Fibroblast of lung (primary cell): ENCODE measurements at regions not wholly inside any gene's neighbourhood (a gene's known extent, or its start where the extent isn't known, plus 50 kb on each side); places are given as distances from the start of the nearest gene placed in this dataset.

Experiments
- EZH2 ChIP-seq: IDR thresholded peaks from 2 replicates; pipeline ENCODE4 v1.5.1; 2012; ENCODE audit warnings: low read length, control low read depth, mild to moderate bottlenecking; ENCODE audit errors: missing control alignments
- TF ChIP-seq, protein P1 (sequence below), 2 donors: IDR thresholded peaks in 1 of 2; conservative IDR thresholded peaks in 1 of 2; 1 replicate in 1 of 2; 2 replicates in 1 of 2; pipeline ENCODE4 v1.5.1; 2011 to 2012; ENCODE audit warnings: low read length in 2 of 2, control low read depth in 1 of 2, inconsistent platforms in 1 of 2, low read depth in 1 of 2, mild to moderate bottlenecking in 1 of 2

DNA sequence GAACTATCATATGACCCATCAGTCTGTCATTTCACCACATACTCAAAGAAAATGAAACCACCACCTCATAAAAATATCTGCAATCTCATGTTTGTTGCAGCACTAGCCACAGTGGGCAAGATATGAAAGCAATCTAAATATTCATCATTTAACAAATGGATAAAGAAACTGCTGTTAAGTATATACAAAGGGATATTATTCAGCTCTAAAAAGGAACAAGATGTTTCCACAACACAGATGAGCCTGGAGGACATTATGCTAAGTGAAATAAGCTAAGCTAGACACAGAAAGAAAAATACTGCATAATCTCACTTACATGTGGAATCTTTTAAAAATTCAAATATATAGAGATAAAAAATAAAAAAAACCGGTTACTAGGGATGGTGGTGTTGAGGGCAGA is 108.2 kb upstream of the BRWD3 start:
- TF ChIP-seq, protein P1, sequence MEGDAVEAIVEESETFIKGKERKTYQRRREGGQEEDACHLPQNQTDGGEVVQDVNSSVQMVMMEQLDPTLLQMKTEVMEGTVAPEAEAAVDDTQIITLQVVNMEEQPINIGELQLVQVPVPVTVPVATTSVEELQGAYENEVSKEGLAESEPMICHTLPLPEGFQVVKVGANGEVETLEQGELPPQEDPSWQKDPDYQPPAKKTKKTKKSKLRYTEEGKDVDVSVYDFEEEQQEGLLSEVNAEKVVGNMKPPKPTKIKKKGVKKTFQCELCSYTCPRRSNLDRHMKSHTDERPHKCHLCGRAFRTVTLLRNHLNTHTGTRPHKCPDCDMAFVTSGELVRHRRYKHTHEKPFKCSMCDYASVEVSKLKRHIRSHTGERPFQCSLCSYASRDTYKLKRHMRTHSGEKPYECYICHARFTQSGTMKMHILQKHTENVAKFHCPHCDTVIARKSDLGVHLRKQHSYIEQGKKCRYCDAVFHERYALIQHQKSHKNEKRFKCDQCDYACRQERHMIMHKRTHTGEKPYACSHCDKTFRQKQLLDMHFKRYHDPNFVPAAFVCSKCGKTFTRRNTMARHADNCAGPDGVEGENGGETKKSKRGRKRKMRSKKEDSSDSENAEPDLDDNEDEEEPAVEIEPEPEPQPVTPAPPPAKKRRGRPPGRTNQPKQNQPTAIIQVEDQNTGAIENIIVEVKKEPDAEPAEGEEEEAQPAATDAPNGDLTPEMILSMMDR (conservative IDR thresholded peaks at IDR 0.05 in 1 of 2, IDR thresholded peaks at IDR 0.05 in 1 of 2; ENCODE audit: low read depth in 1 of 2, low read length in 2 of 2) = no peak
- no peak for TF ChIP-seq EZH2
